ENCODE measurements at regions not wholly inside any gene's neighbourhood (a gene's known extent, or its start where the extent isn't known, plus 50 kb on each side); places are given as distances from the start of the nearest gene placed in this dataset.

GRCh38 chr12:100741084-100741711 lies 53.4 kb upstream of the ANO4 start:
- peak; percentile 79 for TF ChIP-seq CTCF (IDR thresholded peaks at IDR 0.05)

- no peak for TF ChIP-seq CTCF (IDR thresholded peaks at IDR 0.05)
Measured at GRCh38 chr12:100743060-100743459, 51.5 kb upstream of the ANO4 start.

Measured in LNCAP (cell line).